GM21390 (cell line): ENCODE measurements at regions not wholly inside any gene's neighbourhood (a gene's known extent, or its start where the extent isn't known, plus 50 kb on each side); places are given as distances from the start of the nearest gene placed in this dataset.
"Not testable (repeated sequence)": the region's sequence is repeated elsewhere in the genome, so short reads cannot be mapped to it uniquely, and the experiment has no call there.

Source experiments
- ATAC-seq: cut with Tn5 transposase; IDR thresholded peaks from one replicate; pipeline ENCODE4 v1.9.1; 2021; ENCODE audit not compliant: unreplicated experiment

DNA sequence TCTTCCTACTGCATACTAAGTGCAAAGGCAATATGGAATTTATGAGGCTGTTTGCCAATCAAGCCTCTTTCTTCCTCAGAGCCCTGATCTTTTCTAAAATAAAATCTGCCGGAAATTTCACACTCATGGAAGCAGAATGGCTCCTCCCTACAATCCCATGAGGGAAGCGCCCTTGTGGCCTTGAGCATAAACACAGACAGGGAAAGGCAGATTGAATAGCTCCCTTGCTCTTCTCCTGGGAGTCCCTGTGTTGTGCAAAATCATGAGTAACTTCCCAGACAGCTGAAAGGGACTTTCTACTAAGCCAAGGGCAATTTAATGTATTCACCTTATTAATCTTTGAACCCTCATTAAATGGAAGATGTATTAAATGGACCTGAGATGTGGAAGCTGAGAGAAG lies 226.1 kb upstream of the PIK3R1 start:
- ATAC-seq = no peak

- ATAC-seq = no peak
Observed at GRCh38 chr5:67986761-67987160, 228.8 kb upstream of the PIK3R1 start.

DNA sequence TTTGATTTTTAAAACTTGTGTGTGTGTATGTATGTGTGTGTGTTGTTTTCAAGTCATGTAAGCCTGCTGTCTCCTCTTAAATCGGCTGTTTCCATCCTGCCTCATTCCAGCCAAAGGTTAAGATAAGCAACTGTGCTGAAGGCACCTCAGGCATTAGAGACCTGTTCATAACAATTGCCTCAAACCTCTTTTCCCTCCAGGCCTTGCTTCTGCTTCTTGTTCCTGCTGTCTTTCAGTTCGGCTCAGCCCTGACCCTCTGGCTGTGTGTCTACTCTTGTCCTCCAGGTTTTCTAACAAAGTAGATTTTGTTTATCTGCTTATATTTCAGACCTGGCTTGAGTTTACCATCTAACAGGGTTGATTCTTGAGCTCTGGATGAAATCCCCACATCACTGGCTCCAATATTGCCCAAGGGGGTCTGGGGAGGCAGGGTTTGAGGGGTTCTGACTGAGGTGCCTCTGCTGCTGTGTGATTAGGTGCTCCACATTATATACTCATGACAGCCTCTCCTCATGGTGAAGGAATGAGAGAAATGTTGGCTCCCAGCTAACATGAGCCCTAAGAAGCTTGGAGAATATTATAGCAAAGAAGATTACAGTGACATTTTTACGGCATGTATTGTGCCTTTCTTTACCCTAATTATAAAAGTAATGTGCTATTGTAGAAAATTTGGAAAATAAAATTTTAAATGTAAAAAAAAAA lies 229.7 kb upstream of the PIK3R1 start:
- no peak for ATAC-seq

- ATAC-seq = no peak
Observed at GRCh38 chr5:67984546-67984945, 231.0 kb upstream of the PIK3R1 start.

DNA sequence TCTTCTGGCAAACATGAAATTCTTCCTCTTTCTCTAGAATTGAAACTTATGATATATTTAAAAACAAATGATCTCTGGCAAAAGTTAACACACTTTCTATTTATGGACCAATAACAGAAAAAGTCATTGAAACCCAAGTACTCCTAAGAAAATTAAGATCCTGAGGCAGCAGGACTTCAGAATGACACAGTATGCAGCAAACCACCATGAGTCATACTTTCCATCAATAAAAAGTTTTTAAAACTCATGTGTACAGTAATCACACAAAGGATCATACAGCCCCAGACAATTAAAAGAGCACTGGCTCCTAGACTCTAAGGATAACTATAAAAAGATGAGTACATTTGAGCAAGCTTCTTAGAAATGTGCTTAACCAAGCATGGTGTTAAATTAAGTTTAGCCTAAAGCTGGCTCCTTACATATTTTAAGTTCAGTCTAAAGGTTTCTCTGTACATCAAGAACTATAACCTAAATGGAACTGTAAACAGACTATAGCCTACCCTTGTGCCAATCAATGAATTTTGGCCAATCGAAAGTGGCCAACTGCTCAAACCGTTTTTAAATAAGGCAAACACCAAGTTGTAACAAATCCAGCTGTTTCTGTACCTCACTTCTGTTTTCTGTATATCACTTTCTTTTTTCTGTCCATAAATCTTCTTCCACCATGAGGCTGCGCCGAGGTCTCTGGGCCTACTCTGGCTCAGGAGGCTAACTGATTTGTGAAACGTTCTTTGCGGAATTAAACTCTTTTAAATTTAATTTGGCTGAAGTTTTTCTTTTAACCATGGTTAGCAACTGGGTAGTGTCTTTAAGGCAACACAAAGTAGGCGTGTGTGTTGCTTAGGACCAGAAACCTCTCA lies 232.1 kb upstream of the PIK3R1 start:
- ATAC-seq = no peak

DNA sequence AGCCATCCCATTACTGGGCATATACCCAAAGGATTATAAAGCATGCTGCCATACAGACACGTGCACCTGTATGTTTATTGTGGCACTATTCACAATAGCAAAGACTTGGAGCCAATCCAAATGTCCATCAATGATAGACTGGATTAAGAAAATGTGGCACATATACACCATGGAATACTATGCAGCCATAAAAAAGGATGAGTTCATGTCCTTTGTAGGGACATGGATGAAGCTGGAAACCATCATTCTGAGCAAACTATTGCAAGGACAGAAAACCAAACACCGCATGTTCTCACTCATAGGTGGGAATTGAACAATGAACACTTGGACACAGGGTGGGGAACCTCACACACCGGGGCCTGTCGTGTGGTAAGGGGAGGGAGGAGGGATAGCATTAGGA lies 233.4 kb upstream of the PIK3R1 start:
- not testable (repeated sequence) for ATAC-seq

GRCh38 chr5:67978171-67978570 lies 237.4 kb upstream of the PIK3R1 start:
- no peak for ATAC-seq

DNA sequence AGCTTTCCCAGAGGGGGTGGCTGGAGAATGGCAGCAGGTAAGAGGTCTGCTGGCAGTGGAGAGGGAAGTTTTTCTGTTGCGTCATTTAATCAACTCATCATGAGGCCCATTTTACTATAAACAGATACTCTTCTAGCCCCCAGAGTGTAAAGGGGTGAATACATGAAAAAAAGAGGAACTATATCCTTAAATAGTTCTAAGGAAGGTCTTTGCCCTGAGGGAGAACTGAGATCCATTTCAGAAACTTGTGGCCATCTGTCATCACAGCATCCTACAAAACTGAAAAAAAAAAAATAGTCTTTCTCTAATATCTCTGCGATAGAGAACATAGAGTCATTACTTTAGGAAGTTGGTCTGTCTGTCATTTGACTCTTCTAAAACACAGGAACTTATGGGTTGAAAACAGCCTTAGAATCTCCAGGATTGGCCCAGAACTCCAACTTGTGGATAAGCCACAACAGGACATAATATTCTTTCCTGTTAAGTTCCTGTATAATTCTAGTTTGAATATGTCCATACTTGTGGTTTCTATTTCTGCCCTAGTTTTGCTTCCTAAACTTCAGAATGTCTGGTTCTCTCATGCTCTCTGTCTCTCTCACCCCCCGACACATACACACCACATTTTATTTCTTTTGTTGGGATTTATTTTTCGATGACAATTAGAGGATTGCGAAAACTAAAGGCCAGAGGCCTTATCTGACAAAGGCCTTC lies 238.5 kb upstream of the PIK3R1 start:
- ATAC-seq = no peak

GRCh38 chr5:67976181-67976580 lies 239.4 kb upstream of the PIK3R1 start:
- no peak for ATAC-seq

DNA sequence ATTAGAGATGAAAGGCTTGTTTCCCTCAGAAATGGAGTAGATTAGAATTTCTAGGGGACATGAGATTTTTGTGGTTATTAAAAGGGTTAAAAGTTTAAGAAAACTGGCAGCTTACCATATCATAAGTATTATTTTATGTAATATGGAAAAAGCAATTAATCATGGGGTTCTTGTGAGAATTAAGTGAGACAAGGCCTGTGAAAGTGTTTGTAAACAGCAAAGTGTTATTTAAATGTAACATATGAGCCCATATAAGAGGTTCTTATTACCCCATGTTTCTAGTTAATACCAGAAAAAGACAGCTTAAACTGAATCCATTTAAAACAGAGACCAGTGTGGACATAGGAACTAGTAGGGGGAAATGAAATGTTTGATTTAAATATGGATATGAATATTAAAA lies 241.1 kb upstream of the PIK3R1 start:
- ATAC-seq = no peak

DNA sequence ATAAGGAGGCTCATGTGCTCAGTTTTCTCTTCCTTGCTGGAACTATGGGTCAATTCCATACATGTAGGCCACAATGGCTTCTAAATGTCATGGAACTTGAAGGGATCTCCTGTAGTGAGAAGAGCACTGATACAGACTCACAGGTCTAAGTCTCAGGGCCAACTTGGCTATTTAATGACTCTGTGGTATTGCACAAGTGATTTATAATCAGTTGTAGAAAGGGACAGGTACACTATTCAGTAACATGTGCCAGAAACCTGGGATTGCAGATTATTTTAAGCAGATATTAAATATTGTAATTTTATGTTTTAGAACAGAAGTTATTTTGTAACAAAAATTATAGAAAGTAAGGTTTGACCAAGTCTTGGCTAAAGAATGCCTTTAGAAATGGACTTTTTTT lies 241.5 kb upstream of the PIK3R1 start:
- no peak for ATAC-seq

GRCh38 chr5:67971971-67972821 lies 243.4 kb upstream of the PIK3R1 start:
- ATAC-seq = no peak

DNA sequence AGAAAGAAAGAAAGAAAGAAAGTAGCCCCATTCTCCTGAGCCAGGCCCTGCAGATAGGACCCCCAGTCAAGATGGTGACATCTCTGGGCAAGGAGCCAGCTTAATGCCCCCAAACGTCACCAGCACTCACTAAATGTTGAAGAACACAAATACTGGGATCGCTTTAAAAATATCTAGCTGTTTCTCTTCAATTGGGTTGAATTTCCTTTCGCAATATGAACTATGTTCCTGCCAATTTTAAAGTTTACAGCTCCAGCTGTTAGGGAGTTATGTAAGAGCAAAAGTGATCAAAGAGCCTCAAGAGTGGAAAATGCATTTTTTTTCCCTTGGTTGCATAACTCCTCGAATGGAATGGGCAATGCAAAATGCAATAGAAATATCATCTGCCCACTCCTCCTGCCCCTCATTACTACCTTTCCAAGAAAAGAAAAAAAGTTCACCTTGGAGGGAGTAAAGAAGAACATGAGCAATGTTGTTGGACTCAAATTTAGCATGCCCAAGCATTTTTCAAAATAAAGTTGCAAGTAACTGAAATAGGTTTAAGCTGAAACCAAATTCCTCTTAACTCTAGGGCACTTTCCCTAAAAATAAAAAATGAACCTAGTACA lies 244.2 kb upstream of the PIK3R1 start:
- no peak for ATAC-seq

DNA sequence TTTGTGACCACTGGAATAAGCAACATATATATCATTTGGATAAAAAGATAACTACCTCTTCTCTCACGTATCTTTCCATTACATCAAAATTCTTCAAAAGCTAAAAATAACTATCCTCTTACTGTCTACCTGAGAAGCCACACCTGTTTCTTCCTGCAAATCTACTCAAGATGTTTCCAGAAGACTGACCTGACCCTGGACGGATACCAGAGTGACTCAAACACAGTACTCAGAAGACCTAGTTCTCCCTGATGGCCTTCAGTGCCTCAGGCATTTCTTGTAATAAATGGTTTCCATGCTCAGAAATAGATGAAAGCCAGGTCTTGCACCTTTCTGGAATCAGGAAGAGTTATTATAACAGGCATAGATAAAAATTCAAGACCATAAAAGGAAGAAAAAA lies 245.9 kb upstream of the PIK3R1 start:
- no peak for ATAC-seq

GRCh38 chr5:67969176-67969575 lies 246.4 kb upstream of the PIK3R1 start:
- no peak for ATAC-seq

DNA sequence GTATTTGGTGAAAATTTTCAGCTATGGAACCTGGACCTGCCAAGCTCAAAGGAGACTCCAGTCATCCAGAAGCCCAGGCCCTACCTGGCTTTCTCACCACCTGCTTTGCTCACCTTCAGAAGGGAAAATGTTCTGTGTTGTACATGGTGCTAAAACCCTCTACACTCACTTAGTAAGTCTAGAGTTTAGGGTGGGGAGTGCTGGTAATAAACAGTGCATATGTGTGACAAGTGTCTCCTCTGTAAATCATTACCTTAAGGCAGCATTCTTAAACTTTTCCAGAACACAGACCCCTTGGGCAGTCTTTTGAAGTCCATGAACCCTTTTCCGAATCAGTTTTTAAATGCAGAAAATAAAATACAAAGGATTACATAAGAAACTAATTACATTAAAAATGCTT lies 248.8 kb upstream of the PIK3R1 start:
- ATAC-seq = no peak

DNA sequence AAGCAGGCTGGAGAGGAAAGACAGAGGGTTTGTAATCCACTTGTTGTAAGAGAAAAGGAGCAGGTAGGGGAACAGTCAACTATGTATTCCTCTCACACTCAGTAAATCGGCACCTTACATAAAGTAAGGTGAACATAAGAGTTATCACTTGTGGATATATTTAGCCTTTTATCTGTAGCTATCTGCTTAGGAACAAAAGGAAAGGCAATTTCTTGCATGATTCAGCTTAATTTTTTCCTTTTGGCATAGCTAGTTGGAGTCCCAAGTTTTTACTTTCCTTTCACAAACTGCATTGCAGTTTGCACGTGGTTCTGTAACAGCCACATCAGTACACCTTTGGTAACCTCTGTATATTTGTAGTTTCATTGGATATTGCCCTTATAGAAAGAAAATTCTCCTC lies 250.9 kb upstream of the PIK3R1 start:
- ATAC-seq = no peak

DNA sequence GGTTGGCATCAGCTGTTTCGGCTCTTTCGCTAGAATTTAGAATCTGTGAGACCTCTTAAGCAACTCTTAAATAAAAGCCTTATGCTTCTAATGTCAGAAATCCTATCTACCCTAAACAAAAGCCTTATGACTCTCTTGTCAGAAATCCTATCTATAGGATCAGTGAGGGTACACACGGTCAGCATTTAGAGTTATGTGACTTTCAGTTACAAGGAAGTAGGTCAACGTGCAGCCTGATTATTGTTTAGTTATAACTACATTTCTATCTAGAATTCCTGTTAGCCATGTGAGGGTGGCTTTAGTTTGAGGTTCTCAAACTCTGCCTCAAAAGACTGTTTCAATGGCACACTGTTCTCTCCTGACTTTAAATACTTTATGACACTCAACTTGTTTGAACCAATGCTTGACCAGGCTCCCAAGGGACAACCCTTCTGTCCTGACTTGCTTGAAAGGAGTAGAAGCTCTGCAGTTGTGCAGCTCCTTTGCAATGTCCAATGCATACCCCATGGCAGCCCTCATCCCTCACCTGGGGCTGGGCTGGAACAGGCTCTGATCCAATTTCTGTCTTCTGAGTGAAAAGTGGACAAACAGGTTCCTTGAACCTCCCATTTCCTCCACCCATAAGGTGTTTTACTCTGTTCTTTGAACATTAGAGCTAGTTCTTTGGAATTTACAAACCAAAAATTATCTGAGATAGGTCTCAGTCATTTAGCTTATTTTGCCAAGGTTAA lies 251.6 kb upstream of the PIK3R1 start:
- ATAC-seq = no peak

DNA sequence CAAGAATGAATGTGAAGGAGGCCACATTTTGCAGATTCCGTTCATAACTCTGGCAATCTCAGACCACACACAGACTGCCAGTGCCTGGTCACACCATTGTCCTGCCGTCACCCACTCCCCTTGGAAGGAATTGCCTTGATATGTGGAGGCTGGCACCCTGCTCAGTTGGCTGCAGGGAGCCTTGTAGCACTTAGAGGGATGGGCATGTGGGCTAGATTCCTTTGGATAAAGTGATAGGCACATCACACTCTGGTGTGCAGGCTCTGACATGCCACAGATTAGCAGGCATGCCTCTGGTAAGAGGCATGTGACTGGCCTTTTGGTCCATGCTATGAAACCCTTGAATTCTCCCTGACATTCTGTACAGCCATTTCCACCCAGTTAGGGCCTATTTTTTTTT lies 254.6 kb upstream of the PIK3R1 start:
- no peak for ATAC-seq

- ATAC-seq = no peak
Observed at GRCh38 chr5:67957374-67957773, 258.2 kb upstream of the PIK3R1 start.
